ENCODE measurements at regions not wholly inside any gene's neighbourhood (a gene's known extent, or its start where the extent isn't known, plus 50 kb on each side); places are given as distances from the start of the nearest gene placed in this dataset.

DNA sequence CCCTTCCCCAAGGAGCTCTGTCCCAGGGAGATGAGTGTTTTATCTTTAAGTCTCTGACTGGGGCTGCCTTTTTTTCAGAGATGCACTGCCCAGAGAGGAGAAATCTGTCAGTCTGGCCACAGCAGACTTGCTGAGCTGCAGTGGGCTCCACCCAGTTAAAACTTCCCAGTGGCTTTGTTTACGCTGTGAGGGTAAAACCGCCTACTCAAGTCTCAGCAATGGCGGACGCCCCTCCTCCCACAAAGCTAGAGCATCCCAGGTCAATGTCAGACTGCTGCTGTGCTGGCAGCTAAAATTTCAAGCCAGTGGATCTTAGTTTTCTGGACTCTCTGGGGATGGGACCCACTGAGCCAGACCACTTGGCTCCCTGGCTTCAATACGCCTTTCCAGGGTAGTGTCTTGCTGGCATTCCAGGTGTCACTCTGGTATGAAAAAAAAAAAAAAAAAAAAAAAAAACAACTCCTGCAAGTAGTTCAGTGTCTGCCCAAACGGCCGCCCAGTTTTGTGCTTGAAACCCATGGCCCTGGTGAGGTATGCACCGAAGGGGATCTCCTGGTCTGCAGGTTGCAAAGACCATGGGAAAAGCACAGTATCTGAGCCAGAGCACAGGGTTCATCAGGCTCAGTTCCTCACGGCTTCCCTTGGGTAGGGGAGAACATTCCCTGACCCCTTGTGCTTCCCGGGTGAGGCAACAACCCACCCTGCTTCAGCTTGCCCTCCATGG, 1616.1 kb upstream of the ADGRL3 start:
- H3K4me3 ChIP-seq (ENCODE audit: low read length in 3 of 3), result no peak overlapping the region
- no peak for TF ChIP-seq CTCF (IDR thresholded peaks at IDR 0.05; ENCODE audit: borderline replicate concordance, extremely low read depth, insufficient read depth)
- FAIRE-seq (no peak), DNase-seq (peak in 1 of 5 donors; percentile 43)
- no peak overlapping the region for H3K27ac ChIP-seq (ENCODE audit: low read depth in 2 of 2, low read length in 2 of 2)
- H3K9me3 ChIP-seq (ENCODE audit: control insufficient read depth in 2 of 3, insufficient read depth in 1 of 3, low read length in 3 of 3), result no peaks in the 10 kb centered on the region
- no peaks in the 10 kb centered on the region for H3K4me1 ChIP-seq (ENCODE audit: control insufficient read depth in 2 of 3, insufficient read depth in 2 of 3, low read depth in 1 of 3, low read length in 3 of 3)
- no peaks in the 10 kb centered on the region for H3K27me3 ChIP-seq (ENCODE audit: control insufficient read depth, insufficient read depth, low read length)
- H3K36me3 ChIP-seq (ENCODE audit: control insufficient read depth in 2 of 3, insufficient read depth in 3 of 3, low read length in 3 of 3), result no peaks in the 10 kb centered on the region
- no peak overlapping the region for H3K9ac ChIP-seq (ENCODE audit: low read length in 3 of 3)
- intact Hi-C loops (cut with DNase I), result no loop called here

- Histone ChIP-seq H3K4me1 (ENCODE audit: control insufficient read depth in 2 of 3, insufficient read depth in 2 of 3, low read depth in 1 of 3, low read length in 3 of 3) (no peaks in the 10 kb centered on the region), H3K27ac (ENCODE audit: low read depth in 2 of 2, low read length in 2 of 2) (no peak overlapping the region), H3K9ac (ENCODE audit: low read length in 3 of 3) (no peak overlapping the region), H3K4me3 (ENCODE audit: low read length in 3 of 3) (no peak overlapping the region), H3K36me3 (ENCODE audit: control insufficient read depth in 2 of 3, insufficient read depth in 3 of 3, low read length in 3 of 3) (no peaks in the 10 kb centered on the region), H3K9me3 (ENCODE audit: control insufficient read depth in 2 of 3, insufficient read depth in 1 of 3, low read length in 3 of 3) (peaks cover 0 to 2% (median 0%) of the 10 kb centered on the region in 3 donors), H3K27me3 (ENCODE audit: control insufficient read depth, insufficient read depth, low read length) (no peaks in the 10 kb centered on the region)
- intact Hi-C loops (cut with DNase I), result no loop called here
- FAIRE-seq, result no peak
- DNase-seq, result no peak
- no peak for TF ChIP-seq CTCF (IDR thresholded peaks at IDR 0.05; ENCODE audit: borderline replicate concordance, extremely low read depth, insufficient read depth)
Measured at GRCh38 chr4:59597536-59598329, 1602.4 kb upstream of the ADGRL3 start.

DNA sequence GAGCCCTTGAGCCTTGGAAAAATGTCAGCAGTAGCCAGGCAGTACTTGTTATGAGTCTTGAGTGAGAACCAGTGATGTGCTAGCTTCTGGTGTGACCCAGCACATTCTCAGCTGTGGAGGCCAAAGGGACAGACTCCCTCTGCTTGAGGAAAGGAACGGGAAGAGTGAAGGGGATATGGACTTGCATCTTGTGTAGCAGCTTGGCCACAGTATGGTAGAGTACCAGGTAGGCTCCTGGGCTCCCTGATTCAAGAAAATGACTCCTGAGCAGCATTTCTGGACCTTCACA, 1601.9 kb upstream of the ADGRL3 start:
- H3K9ac ChIP-seq (ENCODE audit: low read length in 3 of 3), result no peak overlapping the region
- H3K4me1 ChIP-seq (ENCODE audit: control insufficient read depth in 2 of 3, insufficient read depth in 2 of 3, low read depth in 1 of 3, low read length in 3 of 3), result no peaks in the 10 kb centered on the region
- FAIRE-seq (no peak), DNase-seq (no peak)
- H3K27me3 ChIP-seq (ENCODE audit: control insufficient read depth, insufficient read depth, low read length), result no peaks in the 10 kb centered on the region
- no peak overlapping the region for H3K4me3 ChIP-seq (ENCODE audit: low read length in 3 of 3)
- intact Hi-C loops (cut with DNase I), result no loop called here
- no peaks in the 10 kb centered on the region for H3K36me3 ChIP-seq (ENCODE audit: control insufficient read depth in 2 of 3, insufficient read depth in 3 of 3, low read length in 3 of 3)
- no peak for TF ChIP-seq CTCF (IDR thresholded peaks at IDR 0.05; ENCODE audit: borderline replicate concordance, extremely low read depth, insufficient read depth)
- peaks cover 0 to 2% (median 0%) of the 10 kb centered on the region in 3 donors for H3K9me3 ChIP-seq (ENCODE audit: control insufficient read depth in 2 of 3, insufficient read depth in 1 of 3, low read length in 3 of 3)
- H3K27ac ChIP-seq (ENCODE audit: low read depth in 2 of 2, low read length in 2 of 2), result no peak overlapping the region
